ENCODE measurements at regions not wholly inside any gene's neighbourhood (a gene's known extent, or its start where the extent isn't known, plus 50 kb on each side); places are given as distances from the start of the nearest gene placed in this dataset.

- TF ChIP-seq EP300 (IDR thresholded peaks at IDR 0.05; ENCODE audit: borderline replicate concordance in 1 of 2, low read depth in 2 of 2, low read length in 2 of 2) (no peak), MAX (IDR thresholded peaks at IDR 0.05) (no peak)
These were observed 502.4 kb downstream of the BCKDHB start for GRCh38 chr6:80608881-80609280.

Measured in H1 (cell line).